ENCODE measurements at regions not wholly inside any gene's neighbourhood (a gene's known extent, or its start where the extent isn't known, plus 50 kb on each side); places are given as distances from the start of the nearest gene placed in this dataset.

- TF ChIP-seq, protein P1, sequence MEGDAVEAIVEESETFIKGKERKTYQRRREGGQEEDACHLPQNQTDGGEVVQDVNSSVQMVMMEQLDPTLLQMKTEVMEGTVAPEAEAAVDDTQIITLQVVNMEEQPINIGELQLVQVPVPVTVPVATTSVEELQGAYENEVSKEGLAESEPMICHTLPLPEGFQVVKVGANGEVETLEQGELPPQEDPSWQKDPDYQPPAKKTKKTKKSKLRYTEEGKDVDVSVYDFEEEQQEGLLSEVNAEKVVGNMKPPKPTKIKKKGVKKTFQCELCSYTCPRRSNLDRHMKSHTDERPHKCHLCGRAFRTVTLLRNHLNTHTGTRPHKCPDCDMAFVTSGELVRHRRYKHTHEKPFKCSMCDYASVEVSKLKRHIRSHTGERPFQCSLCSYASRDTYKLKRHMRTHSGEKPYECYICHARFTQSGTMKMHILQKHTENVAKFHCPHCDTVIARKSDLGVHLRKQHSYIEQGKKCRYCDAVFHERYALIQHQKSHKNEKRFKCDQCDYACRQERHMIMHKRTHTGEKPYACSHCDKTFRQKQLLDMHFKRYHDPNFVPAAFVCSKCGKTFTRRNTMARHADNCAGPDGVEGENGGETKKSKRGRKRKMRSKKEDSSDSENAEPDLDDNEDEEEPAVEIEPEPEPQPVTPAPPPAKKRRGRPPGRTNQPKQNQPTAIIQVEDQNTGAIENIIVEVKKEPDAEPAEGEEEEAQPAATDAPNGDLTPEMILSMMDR (IDR thresholded peaks at IDR 0.05), result no peak
- no peak for TF ChIP-seq POLR2A (IDR thresholded peaks at IDR 0.05)
- TF ChIP-seq EP300 (IDR thresholded peaks at IDR 0.05), result no peak
Observed at GRCh38 chr14:47978871-47979270, 303.5 kb upstream of the MDGA2 start.

All from ovary (tissue), 3 donors.